A549 (cell line): ENCODE measurements at regions not wholly inside any gene's neighbourhood (a gene's known extent, or its start where the extent isn't known, plus 50 kb on each side); places are given as distances from the start of the nearest gene placed in this dataset.
A peak's percentile ranks its signal among the peaks of the same experiment; 100 is the strongest.

Experiments
- ATAC-seq, 2 experiments: fragments of 200-7000 bp in 1 of 2; fragments of >200 bp in 1 of 2; cut with Nextera tagmentation in 1 of 2; cut with Tn5 transposase in 1 of 2; 3 replicates each; pipeline versions ENCODE4 v1.8.0 to v1.9.1; 2018 to 2020; ENCODE audit warnings: mild to moderate bottlenecking in 1 of 2, moderate library complexity in 1 of 2
- CTCF ChIA-PET: fragments of 300-600 bp; sonication (Branson Sonifier 250); formaldehyde crosslinking; extraction: SDS; loops from one replicate; lab custom pipeline; 2021; ENCODE audit warnings: antibody characterized with exemption, inconsistent platforms; lab: Yijun Ruan, JAX
- POLR2A ChIA-PET: fragments of 350-600 bp; formaldehyde crosslinking; extraction: SDS; loops from one replicate; lab custom pipeline; 2021; ENCODE audit warnings: antibody characterized with exemption, inconsistent platforms; lab: Yijun Ruan, JAX
- DNase-seq, 2 experiments: peaks; one replicate each; pipeline versions ENCODE4 v3.0.0 to v3.0.0-alpha.2; 2011 to 2016; ENCODE audit warnings: low read depth in 1 of 2, low spot score in 1 of 2
- FAIRE-seq: peaks from 2 replicates; lab custom pipeline; 2011; peaks lifted over from hg19 to GRCh38; lab: Jason Lieb, UNC
- H3K27ac ChIP-seq, 2 experiments: fragments of >200 bp; sonication (Bioruptor Twin); formaldehyde crosslinking; 3 replicates each; pipeline ENCODE4 v1.5.1; 2016 to 2017
- H3K4me1 ChIP-seq: fragments of >200 bp; sonication (Bioruptor Twin); formaldehyde crosslinking; 3 replicates; pipeline ENCODE4 v1.6.1; 2016
- H3K4me2 ChIP-seq: fragments of >200 bp; sonication (Bioruptor Twin); formaldehyde crosslinking; 3 replicates; pipeline ENCODE4 v1.6.1; 2016
- H3K4me3 ChIP-seq: fragments of >200 bp; sonication (Bioruptor Twin); formaldehyde crosslinking; 3 replicates; pipeline ENCODE4 v1.5.1; 2016
- H3K9me3 ChIP-seq: fragments of >200 bp; sonication (Bioruptor Twin); formaldehyde crosslinking; 3 replicates; pipeline ENCODE4 v1.6.1; 2016
- CEBPB ChIP-seq, 2 experiments: fragments of >200 bp in 1 of 2; sonication (Bioruptor Twin) in 1 of 2; formaldehyde crosslinking in 1 of 2; IDR thresholded peaks; 2 replicates each; pipeline ENCODE4 v1.6.1; 2012 to 2016
- CTCF ChIP-seq: fragments of >200 bp; sonication (Bioruptor Twin); formaldehyde crosslinking; IDR thresholded peaks from 3 replicates; pipeline ENCODE4 v1.5.1; 2016
- FOSL2 ChIP-seq, 2 experiments: fragments of 450-650 bp in 1 of 2; fragments of >200 bp in 1 of 2; sonication (Bioruptor Twin) in 1 of 2; formaldehyde crosslinking; IDR thresholded peaks; 2 replicates each; pipeline versions ENCODE4 v1.5.0 to v1.6.1; 2016 to 2020; ENCODE audit warnings: mild to moderate bottlenecking in 1 of 2, moderate library complexity in 1 of 2
- GATA3 ChIP-seq: IDR thresholded peaks from 2 replicates; pipeline ENCODE4 v1.6.1; 2012; ENCODE audit warnings: borderline replicate concordance
- HOXA7 ChIP-seq: fragments of 250-450 bp; sonication (Bioruptor Pico); IDR thresholded peaks from 2 replicates; pipeline ENCODE4 v1.5.0; 2020; ENCODE audit warnings: mild to moderate bottlenecking, moderate library complexity
- JUNB ChIP-seq: fragments of >200 bp; sonication (Bioruptor Twin); formaldehyde crosslinking; IDR thresholded peaks from 2 replicates; pipeline ENCODE4 v1.6.1; 2016
- KDM1A ChIP-seq: fragments of 200-600 bp; sonication (generic); IDR thresholded peaks from 2 replicates; pipeline ENCODE4 v1.6.1; 2016; ENCODE audit warnings: low read depth, mild to moderate bottlenecking
- MAFK ChIP-seq: fragments of 450-650 bp; IDR thresholded peaks from 2 replicates; pipeline ENCODE4 v1.6.1; 2014; ENCODE audit not compliant: partially characterized antibody
- MAX ChIP-seq: IDR thresholded peaks from 2 replicates; pipeline ENCODE4 v1.6.1; 2012
- MYC ChIP-seq: IDR thresholded peaks from 2 replicates; pipeline ENCODE4 v1.6.1; 2012; ENCODE audit warnings: mild to moderate bottlenecking, inconsistent platforms, low read length, improper control_type of control experiment, borderline replicate concordance
- PBX3 ChIP-seq: IDR thresholded peaks from 2 replicates; pipeline ENCODE4 v1.6.1; 2012
- POLR2A ChIP-seq: IDR thresholded peaks from 2 replicates; pipeline ENCODE4 v1.6.1; 2012; ENCODE audit warnings: mild to moderate bottlenecking, low read length
- RARB ChIP-seq: fragments of 250-450 bp; sonication (Bioruptor Pico); IDR thresholded peaks from 2 replicates; pipeline ENCODE4 v1.8.0; 2021; ENCODE audit warnings: mild to moderate bottlenecking, moderate library complexity
- RCOR1 ChIP-seq: fragments of 150-350 bp; IDR thresholded peaks from 2 replicates; pipeline ENCODE4 v1.6.1; 2014; ENCODE audit warnings: antibody characterized with exemption, low read length, low read depth
- REST ChIP-seq: fragments of 200-600 bp; sonication (generic); IDR thresholded peaks from 2 replicates; pipeline ENCODE4 v1.6.1; 2016; ENCODE audit warnings: antibody characterized with exemption, mild to moderate bottlenecking, moderate library complexity
- RFX5 ChIP-seq: fragments of 450-650 bp; IDR thresholded peaks from 2 replicates; pipeline ENCODE4 v1.7.1; 2014; ENCODE audit warnings: antibody characterized with exemption, mild to moderate bottlenecking, moderate library complexity
- RNF2 ChIP-seq: fragments of 200-600 bp; sonication (generic); IDR thresholded peaks from 2 replicates; pipeline ENCODE4 v1.6.1; 2016; ENCODE audit warnings: low read depth, mild to moderate bottlenecking, antibody characterized with exemption, moderate library complexity, borderline replicate concordance
- SREBF2 ChIP-seq: fragments of 450-650 bp; IDR thresholded peaks from 2 replicates; pipeline ENCODE4 v1.6.1; 2014; ENCODE audit warnings: mild to moderate bottlenecking, moderate library complexity
- ZFP36 ChIP-seq: fragments of 450-650 bp; IDR thresholded peaks from 2 replicates; pipeline ENCODE4 v1.6.1; 2014; ENCODE audit warnings: borderline replicate concordance; ENCODE audit not compliant: partially characterized antibody
- ZSCAN20 ChIP-seq: fragments of 250-450 bp; sonication (Bioruptor Pico); IDR thresholded peaks from 2 replicates; pipeline ENCODE4 v1.8.0; 2022; ENCODE audit warnings: mild to moderate bottlenecking, moderate library complexity
- WGBS: methylation state at CpG from one replicate; pipeline ENCODE4 v1.1.6; 2017; ENCODE audit errors: missing lambda C conversion rate; 5-methylcytosine and 5-hydroxymethylcytosine counted together

- WGBS, result 11% methylated on average over 1 of the region's 1 CpG
- FAIRE-seq (no peak), DNase-seq (peak in 1 of 2 experiments; percentile 23), ATAC-seq (peak; percentile 27 to 42; a peak in 3 of 6 replicates)
- H3K4me3 ChIP-seq, result no peak overlapping the region
- peaks cover 9% of the 10 kb centered on the region for H3K4me1 ChIP-seq
- CTCF ChIA-PET, result interaction anchor here (0.7 to 2.5 kb wide), 4 partner anchors 13 to 372 kb away, joined by 3 to 5 read pairs (median 4); partner anchors contain the start of gene TCF12
- POLR2A ChIA-PET, result no interaction called here
- no peaks in the 10 kb centered on the region for H3K9me3 ChIP-seq
- TF ChIP-seq HOXA7 (CRISPR knock-in tag) (no peak), POLR2A (no peak), KDM1A (no peak), MAX (no peak), SREBF2 (no peak), REST (no peak), RCOR1 (no peak), RNF2 (no peak), RFX5 (no peak)
- H3K27ac ChIP-seq, result no peak overlapping the region
- H3K4me2 ChIP-seq, result peak overlapping the region; percentile 31
These were observed 84.2 kb upstream of the ZNF280D start for GRCh38 chr15:56817321-56818080.

GRCh38 chr15:56816781-56817180 is 83.5 kb upstream of the ZNF280D start:
- CTCF ChIA-PET, result interaction anchor here (0.7 to 1.3 kb wide), 2 partner anchors 12 to 330 kb away, joined by 4 read pairs; no protein-coding TSS in a partner anchor
- Histone ChIP-seq H3K27ac (no peak overlapping the region), H3K4me2 (peak overlapping the region; percentile 31), H3K4me3 (no peak overlapping the region), H3K9me3 (no peaks in the 10 kb centered on the region), H3K4me1 (peaks cover 9% of the 10 kb centered on the region)
- DNase-seq (no peak), ATAC-seq (no peak), FAIRE-seq (no peak)
- TF ChIP-seq GATA3 (no peak), PBX3 (no peak), FOSL2 (IDR thresholded peaks at IDR 0.05) (no peak), FOSL2 (CRISPR knock-in tag; IDR thresholded peaks at IDR 0.05) (no peak), POLR2A (no peak), MAFK (peak; percentile 38), HOXA7 (CRISPR knock-in tag) (no peak), MYC (no peak), RARB (CRISPR knock-in tag) (no peak), CTCF (no peak), JUNB (no peak), ZFP36 (no peak), CEBPB (IDR thresholded peaks at IDR 0.05) (0 out of 4 replicates have a peak, but pooled peaks of 1 of the 2 experiments have one; percentile 12), ZSCAN20 (no peak)
- POLR2A ChIA-PET, result no interaction called here
- WGBS, result 66% methylated on average over 4 of the region's 4 CpGs
